Smooth muscle cell (in vitro differentiated cells): ENCODE measurements at regions not wholly inside any gene's neighbourhood (a gene's known extent, or its start where the extent isn't known, plus 50 kb on each side); places are given as distances from the start of the nearest gene placed in this dataset.
A peak's percentile ranks its signal among the peaks of the same experiment; 100 is the strongest.

ENCODE experiments used
- DNase-seq: peaks from one replicate; lab custom pipeline; 2025; ENCODE audit not compliant: unreplicated experiment; lab: John Stamatoyannopoulos, UW
- H2AFZ ChIP-seq: fragments of 200-600 bp; sonication (generic); 2 replicates; pipeline ENCODE4 v1.6.0; 2016; ENCODE audit warnings: antibody characterized with exemption, low read depth, mild to moderate bottlenecking
- H3F3A ChIP-seq: fragments of 200-600 bp; sonication (generic); 2 replicates; pipeline ENCODE4 v1.6.0; 2017; ENCODE audit warnings: antibody characterized with exemption, low read depth
- H3K27ac ChIP-seq: fragments of 200-600 bp; sonication (generic); 2 replicates; pipeline ENCODE4 v1.5.1; 2016; ENCODE audit warnings: low read depth, mild to moderate bottlenecking
- H3K27me3 ChIP-seq: fragments of 200-600 bp; sonication (generic); 2 replicates; pipeline ENCODE4 v1.6.1; 2016; ENCODE audit warnings: low read depth, mild to moderate bottlenecking
- H3K36me3 ChIP-seq: fragments of 200-600 bp; sonication (generic); 2 replicates; pipeline ENCODE4 v1.5.1; 2016; ENCODE audit warnings: low read depth
- H3K4me1 ChIP-seq: fragments of 200-600 bp; sonication (generic); 2 replicates; pipeline ENCODE4 v1.5.1; 2016; ENCODE audit warnings: low read depth
- H3K4me2 ChIP-seq: fragments of 200-600 bp; sonication (generic); 2 replicates; pipeline ENCODE4 v1.6.0; 2016; ENCODE audit warnings: mild to moderate bottlenecking
- H3K4me3 ChIP-seq: fragments of 200-600 bp; sonication (generic); 2 replicates; pipeline ENCODE4 v1.5.1; 2016; ENCODE audit warnings: mild to moderate bottlenecking
- H3K79me2 ChIP-seq: fragments of 200-600 bp; sonication (generic); 2 replicates; pipeline ENCODE4 v1.6.0; 2016; ENCODE audit warnings: low read depth, mild to moderate bottlenecking
- H3K9ac ChIP-seq: fragments of 200-600 bp; sonication (generic); 2 replicates; pipeline ENCODE4 v1.6.0; 2016; ENCODE audit warnings: low read depth
- H3K9me3 ChIP-seq: fragments of 200-600 bp; sonication (generic); replicated peaks from 2 replicates; pipeline ENCODE4 v1.5.1; 2016; ENCODE audit warnings: low read depth
- H4K20me1 ChIP-seq: fragments of 200-600 bp; sonication (generic); 2 replicates; pipeline ENCODE4 v1.6.0; 2016; ENCODE audit warnings: low read depth
- WGBS: methylation state at CpG from one replicate; pipeline ENCODE4 v1.1.7; 2016; ENCODE audit warnings: low lambda C conversion rate; 5-methylcytosine and 5-hydroxymethylcytosine counted together
- TF ChIP-seq, protein P1 (sequence below): fragments of 200-600 bp; sonication (generic); IDR thresholded peaks from 2 replicates; pipeline ENCODE4 v1.5.1; 2017; ENCODE audit warnings: borderline replicate concordance, mild to moderate bottlenecking, antibody characterized with exemption; ENCODE audit not compliant: insufficient read depth, poor library complexity, severe bottlenecking

- Histone ChIP-seq H3K4me3 (no peak overlapping the region), H3K9ac (no peak overlapping the region), H3K27ac (peak overlapping the region; percentile 77), H3F3A (peaks cover 19% of the 10 kb centered on the region), H3K79me2 (no peaks in the 10 kb centered on the region), H4K20me1 (no peaks in the 10 kb centered on the region), H3K4me2 (no peak overlapping the region), H3K9me3 (no peaks in the 10 kb centered on the region), H3K4me1 (peaks cover 56% of the 10 kb centered on the region), H3K27me3 (no peaks in the 10 kb centered on the region), H2AFZ (peak overlapping the region; percentile 36), H3K36me3 (no peaks in the 10 kb centered on the region)
- WGBS = 66% methylated on average over 5 of the region's 5 CpGs
- no peak for DNase-seq
- TF ChIP-seq, protein P1, sequence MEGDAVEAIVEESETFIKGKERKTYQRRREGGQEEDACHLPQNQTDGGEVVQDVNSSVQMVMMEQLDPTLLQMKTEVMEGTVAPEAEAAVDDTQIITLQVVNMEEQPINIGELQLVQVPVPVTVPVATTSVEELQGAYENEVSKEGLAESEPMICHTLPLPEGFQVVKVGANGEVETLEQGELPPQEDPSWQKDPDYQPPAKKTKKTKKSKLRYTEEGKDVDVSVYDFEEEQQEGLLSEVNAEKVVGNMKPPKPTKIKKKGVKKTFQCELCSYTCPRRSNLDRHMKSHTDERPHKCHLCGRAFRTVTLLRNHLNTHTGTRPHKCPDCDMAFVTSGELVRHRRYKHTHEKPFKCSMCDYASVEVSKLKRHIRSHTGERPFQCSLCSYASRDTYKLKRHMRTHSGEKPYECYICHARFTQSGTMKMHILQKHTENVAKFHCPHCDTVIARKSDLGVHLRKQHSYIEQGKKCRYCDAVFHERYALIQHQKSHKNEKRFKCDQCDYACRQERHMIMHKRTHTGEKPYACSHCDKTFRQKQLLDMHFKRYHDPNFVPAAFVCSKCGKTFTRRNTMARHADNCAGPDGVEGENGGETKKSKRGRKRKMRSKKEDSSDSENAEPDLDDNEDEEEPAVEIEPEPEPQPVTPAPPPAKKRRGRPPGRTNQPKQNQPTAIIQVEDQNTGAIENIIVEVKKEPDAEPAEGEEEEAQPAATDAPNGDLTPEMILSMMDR = no peak
These were observed 168.3 kb downstream of the AKR1D1 start for GRCh38 chr7:138244606-138245005.

- Histone ChIP-seq H3K4me2 (peak overlapping the region; percentile 45), H3K27ac (peak overlapping the region; percentile 77), H3K9me3 (no peaks in the 10 kb centered on the region), H3K79me2 (no peaks in the 10 kb centered on the region), H2AFZ (peak overlapping the region; percentile 36), H3K9ac (no peak overlapping the region), H3K27me3 (no peaks in the 10 kb centered on the region), H4K20me1 (no peaks in the 10 kb centered on the region), H3K4me3 (no peak overlapping the region), H3K36me3 (no peaks in the 10 kb centered on the region), H3F3A (peaks cover 19% of the 10 kb centered on the region), H3K4me1 (peaks cover 56% of the 10 kb centered on the region)
- DNase-seq = no peak
- TF ChIP-seq, protein P1 = no peak
These were observed 169.0 kb downstream of the AKR1D1 start for GRCh38 chr7:138245216-138245615.

DNA sequence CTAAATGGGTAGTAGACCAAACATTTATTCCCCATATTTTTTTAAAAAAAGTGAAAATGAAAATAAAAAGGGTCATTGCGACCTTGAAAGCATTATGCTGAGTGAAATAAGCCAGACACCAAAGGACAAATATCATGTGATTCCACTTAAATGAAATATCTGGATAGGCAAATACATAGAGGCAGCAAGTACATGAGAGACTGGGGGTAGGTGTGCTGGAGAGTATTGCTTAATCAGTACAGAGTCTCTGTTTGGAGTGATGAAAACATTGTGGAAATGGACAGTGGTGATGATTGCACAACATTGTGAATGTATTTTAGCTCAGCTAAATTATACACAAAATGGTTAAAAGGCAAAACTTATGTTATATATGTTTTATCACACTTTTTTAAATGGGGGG, 169.4 kb downstream of the AKR1D1 start:
- no peak for DNase-seq

GRCh38 chr7:138246428-138246827, 170.2 kb downstream of the AKR1D1 start:
- peak overlapping the region; percentile 45 for H3K4me2 ChIP-seq
- no peak overlapping the region for H3K4me3 ChIP-seq
- H3K9me3 ChIP-seq = no peaks in the 10 kb centered on the region
- WGBS = 49% methylated on average over 5 of the region's 5 CpGs
- peaks cover 19% of the 10 kb centered on the region for H3F3A ChIP-seq
- H2AFZ ChIP-seq = peak overlapping the region; percentile 43
- no peaks in the 10 kb centered on the region for H3K79me2 ChIP-seq
- no peak overlapping the region for H3K9ac ChIP-seq
- TF ChIP-seq, protein P1 = no peak
- no peak for DNase-seq
- H3K27ac ChIP-seq = peak overlapping the region; percentile 77
- no peaks in the 10 kb centered on the region for H3K36me3 ChIP-seq
- H4K20me1 ChIP-seq = no peaks in the 10 kb centered on the region
- peaks cover 56% of the 10 kb centered on the region for H3K4me1 ChIP-seq
- H3K27me3 ChIP-seq = no peaks in the 10 kb centered on the region

More for the DNA sequence above, 169.4 kb downstream of the AKR1D1 start:
- Histone ChIP-seq H3K79me2 (no peaks in the 10 kb centered on the region), H3K9ac (no peak overlapping the region), H4K20me1 (no peaks in the 10 kb centered on the region), H3K27ac (peak overlapping the region; percentile 77), H2AFZ (peak overlapping the region; percentile 43), H3K27me3 (no peaks in the 10 kb centered on the region), H3K4me3 (no peak overlapping the region), H3K4me1 (peaks cover 56% of the 10 kb centered on the region), H3K4me2 (peak overlapping the region; percentile 45), H3F3A (peaks cover 19% of the 10 kb centered on the region), H3K36me3 (no peaks in the 10 kb centered on the region), H3K9me3 (no peaks in the 10 kb centered on the region)
- TF ChIP-seq, protein P1 = no peak
- WGBS = 45% methylated on average over 1 of the region's 1 CpG
